GM12873 (cell line): ENCODE measurements at regions not wholly inside any gene's neighbourhood (a gene's known extent, or its start where the extent isn't known, plus 50 kb on each side); places are given as distances from the start of the nearest gene placed in this dataset.

ENCODE experiments used
- TF ChIP-seq, protein P1 (sequence below): IDR thresholded peaks from 2 replicates; pipeline ENCODE4 v1.5.1; 2012; ENCODE audit warnings: low read depth, mild to moderate bottlenecking, moderate library complexity, low read length, control low read depth; ENCODE audit not compliant: insufficient read depth; ENCODE audit errors: missing control alignments

DNA sequence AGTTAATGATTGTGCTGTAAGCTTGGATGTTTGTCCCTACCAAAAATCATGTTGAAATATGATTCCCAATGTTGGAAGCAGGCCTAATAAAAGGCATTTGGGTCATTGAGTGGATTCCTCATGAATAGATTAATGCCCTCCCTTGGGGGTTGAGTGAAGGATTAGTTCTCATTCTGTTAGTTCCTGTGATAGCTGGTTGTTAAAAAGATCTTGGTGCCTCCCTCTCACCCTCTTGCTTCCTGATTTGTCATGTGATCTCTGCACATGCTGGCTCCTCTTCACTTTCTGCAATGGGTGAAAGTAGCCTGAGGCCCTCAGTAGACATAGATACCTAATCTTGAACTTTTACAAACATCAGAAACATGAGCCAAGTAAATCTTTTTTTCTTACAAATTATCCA lies 115.6 kb upstream of the HCRTR2 start:
- TF ChIP-seq, protein P1, sequence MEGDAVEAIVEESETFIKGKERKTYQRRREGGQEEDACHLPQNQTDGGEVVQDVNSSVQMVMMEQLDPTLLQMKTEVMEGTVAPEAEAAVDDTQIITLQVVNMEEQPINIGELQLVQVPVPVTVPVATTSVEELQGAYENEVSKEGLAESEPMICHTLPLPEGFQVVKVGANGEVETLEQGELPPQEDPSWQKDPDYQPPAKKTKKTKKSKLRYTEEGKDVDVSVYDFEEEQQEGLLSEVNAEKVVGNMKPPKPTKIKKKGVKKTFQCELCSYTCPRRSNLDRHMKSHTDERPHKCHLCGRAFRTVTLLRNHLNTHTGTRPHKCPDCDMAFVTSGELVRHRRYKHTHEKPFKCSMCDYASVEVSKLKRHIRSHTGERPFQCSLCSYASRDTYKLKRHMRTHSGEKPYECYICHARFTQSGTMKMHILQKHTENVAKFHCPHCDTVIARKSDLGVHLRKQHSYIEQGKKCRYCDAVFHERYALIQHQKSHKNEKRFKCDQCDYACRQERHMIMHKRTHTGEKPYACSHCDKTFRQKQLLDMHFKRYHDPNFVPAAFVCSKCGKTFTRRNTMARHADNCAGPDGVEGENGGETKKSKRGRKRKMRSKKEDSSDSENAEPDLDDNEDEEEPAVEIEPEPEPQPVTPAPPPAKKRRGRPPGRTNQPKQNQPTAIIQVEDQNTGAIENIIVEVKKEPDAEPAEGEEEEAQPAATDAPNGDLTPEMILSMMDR = no peak

DNA sequence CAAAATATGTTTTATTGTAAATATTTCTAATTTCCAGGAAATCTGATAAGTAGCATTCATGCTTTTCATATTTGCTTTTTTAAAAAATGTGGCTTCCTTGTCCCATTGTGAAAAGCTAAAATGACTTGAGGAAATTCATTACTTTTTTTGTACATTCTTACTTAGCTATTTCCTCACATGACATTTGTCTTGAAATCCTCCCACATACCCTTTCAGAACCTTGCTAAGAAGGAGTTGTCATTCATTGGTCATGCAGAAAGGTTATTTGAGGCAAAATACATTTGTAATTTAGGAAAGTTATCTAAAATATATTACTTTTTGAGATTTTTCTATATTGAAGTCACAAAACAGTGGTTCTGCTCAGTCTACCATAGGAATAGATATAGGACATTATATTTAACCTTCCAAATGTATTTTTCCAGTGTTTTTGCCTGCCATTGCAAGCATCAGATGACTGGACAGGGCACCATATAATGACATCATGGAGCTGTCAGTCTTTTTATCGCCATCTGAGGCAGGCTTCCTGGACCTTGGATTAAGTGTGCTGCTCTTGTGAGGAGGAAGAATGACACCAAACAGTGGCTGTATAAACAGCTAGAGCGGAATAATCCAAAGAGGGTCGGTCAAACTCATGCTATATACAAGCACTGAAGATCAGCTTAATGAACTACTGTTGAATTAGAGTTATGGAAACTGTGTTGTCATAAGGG lies 109.4 kb upstream of the HCRTR2 start:
- TF ChIP-seq, protein P1 = no peak

GRCh38 chr6:55069132-55069781 lies 105.1 kb upstream of the HCRTR2 start:
- TF ChIP-seq, protein P1 = peak; percentile 53

- TF ChIP-seq, protein P1 = no peak
Measured at GRCh38 chr6:55082021-55082420, 92.3 kb upstream of the HCRTR2 start.

GRCh38 chr6:55088902-55089301 lies 85.4 kb upstream of the HCRTR2 start:
- TF ChIP-seq, protein P1 = no peak

GRCh38 chr6:55089325-55089724 lies 85.0 kb upstream of the HCRTR2 start:
- TF ChIP-seq, protein P1 = no peak

- TF ChIP-seq, protein P1 = no peak
Measured at GRCh38 chr6:55100686-55101085, 73.6 kb upstream of the HCRTR2 start.
